ENCODE measurements at regions not wholly inside any gene's neighbourhood (a gene's known extent, or its start where the extent isn't known, plus 50 kb on each side); places are given as distances from the start of the nearest gene placed in this dataset.

DNA sequence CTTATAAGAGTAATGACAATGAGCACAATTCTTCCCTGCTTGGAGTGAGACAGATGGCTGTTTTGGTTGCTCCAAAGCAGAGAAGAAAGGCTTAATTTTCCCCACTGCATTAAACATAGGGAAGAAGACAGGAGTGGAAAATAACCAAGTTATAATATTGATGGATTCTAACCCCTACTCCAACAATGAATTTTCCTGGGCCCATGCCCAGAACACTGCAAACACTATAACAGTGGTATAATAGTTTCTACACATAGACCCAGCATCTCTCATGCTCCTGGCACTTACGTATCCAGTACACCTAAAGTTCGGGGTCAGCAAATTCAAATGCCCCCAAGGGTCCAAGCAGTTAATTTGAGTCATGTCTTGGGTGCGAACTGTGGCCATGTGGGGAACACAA lies 613.4 kb downstream of the PLCL1 start:
- Histone ChIP-seq H3K4me1 (ENCODE audit: low read length) (no peaks in the 10 kb centered on the region), H3K9me3 (replicated peaks; ENCODE audit: insufficient read depth, low read length) (no peaks in the 10 kb centered on the region), H4K20me1 (ENCODE audit: insufficient read depth, low read length) (no peaks in the 10 kb centered on the region), H3K9me2 (replicated peaks; ENCODE audit: insufficient read depth, low read length) (no peaks in the 10 kb centered on the region), H3K27me3 (replicated peaks; ENCODE audit: insufficient read depth, low read length) (no peaks in the 10 kb centered on the region), H2AFZ (ENCODE audit: low read length) (no peak overlapping the region), H3K4me2 (ENCODE audit: low read depth, low read length) (no peak overlapping the region), H3K4me3 (ENCODE audit: low read length) (no peak overlapping the region), H3K27ac (ENCODE audit: low read length) (no peak overlapping the region), H3K36me3 (replicated peaks; ENCODE audit: insufficient read depth, low read length) (no peaks in the 10 kb centered on the region), H3F3A (ENCODE audit: insufficient read depth, low read length) (no peaks in the 10 kb centered on the region), H3K79me2 (ENCODE audit: low read length) (no peaks in the 10 kb centered on the region), H3K9ac (ENCODE audit: low read length) (no peak overlapping the region)
- no peak for TF ChIP-seq EZH2phosphoT487 (IDR thresholded peaks at IDR 0.05; ENCODE audit: low read length)
- no peak for TF ChIP-seq EZH2 (optimal IDR thresholded peaks at IDR 0.05; ENCODE audit: low read depth, low read length)
- TF ChIP-seq, protein P1, sequence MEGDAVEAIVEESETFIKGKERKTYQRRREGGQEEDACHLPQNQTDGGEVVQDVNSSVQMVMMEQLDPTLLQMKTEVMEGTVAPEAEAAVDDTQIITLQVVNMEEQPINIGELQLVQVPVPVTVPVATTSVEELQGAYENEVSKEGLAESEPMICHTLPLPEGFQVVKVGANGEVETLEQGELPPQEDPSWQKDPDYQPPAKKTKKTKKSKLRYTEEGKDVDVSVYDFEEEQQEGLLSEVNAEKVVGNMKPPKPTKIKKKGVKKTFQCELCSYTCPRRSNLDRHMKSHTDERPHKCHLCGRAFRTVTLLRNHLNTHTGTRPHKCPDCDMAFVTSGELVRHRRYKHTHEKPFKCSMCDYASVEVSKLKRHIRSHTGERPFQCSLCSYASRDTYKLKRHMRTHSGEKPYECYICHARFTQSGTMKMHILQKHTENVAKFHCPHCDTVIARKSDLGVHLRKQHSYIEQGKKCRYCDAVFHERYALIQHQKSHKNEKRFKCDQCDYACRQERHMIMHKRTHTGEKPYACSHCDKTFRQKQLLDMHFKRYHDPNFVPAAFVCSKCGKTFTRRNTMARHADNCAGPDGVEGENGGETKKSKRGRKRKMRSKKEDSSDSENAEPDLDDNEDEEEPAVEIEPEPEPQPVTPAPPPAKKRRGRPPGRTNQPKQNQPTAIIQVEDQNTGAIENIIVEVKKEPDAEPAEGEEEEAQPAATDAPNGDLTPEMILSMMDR (IDR thresholded peaks at IDR 0.05; ENCODE audit: low read length): no peak
- no peak for DNase-seq

DNA sequence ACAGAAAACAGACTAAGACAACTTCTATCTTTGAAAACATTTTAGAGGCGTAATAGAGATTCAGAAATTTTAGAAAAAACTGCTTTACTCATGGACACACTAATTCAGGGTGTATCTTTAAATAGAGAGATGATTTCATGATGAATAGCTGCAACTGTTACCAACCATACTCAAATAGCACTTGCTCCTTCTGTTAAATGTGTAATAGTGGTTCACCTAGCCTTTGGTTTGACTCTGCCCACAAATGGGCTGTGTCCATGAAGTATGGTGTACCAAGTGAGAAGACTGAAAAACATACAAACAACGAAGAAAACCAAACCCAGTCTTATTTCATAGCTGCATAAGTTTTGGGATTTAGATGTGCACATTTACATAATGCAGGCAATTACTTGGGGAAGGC lies 610.6 kb downstream of the PLCL1 start:
- DNase-seq: no peak
- no peaks in the 10 kb centered on the region for H3K4me1 ChIP-seq (ENCODE audit: low read length)
- H3F3A ChIP-seq (ENCODE audit: insufficient read depth, low read length): no peaks in the 10 kb centered on the region
- no peaks in the 10 kb centered on the region for H3K79me2 ChIP-seq (ENCODE audit: low read length)
- no peak overlapping the region for H3K9ac ChIP-seq (ENCODE audit: low read length)
- H3K4me3 ChIP-seq (ENCODE audit: low read length): no peak overlapping the region
- H3K36me3 ChIP-seq (replicated peaks; ENCODE audit: insufficient read depth, low read length): no peaks in the 10 kb centered on the region
- H3K27me3 ChIP-seq (replicated peaks; ENCODE audit: insufficient read depth, low read length): no peaks in the 10 kb centered on the region
- H3K27ac ChIP-seq (ENCODE audit: low read length): no peak overlapping the region
- TF ChIP-seq EZH2phosphoT487 (IDR thresholded peaks at IDR 0.05; ENCODE audit: low read length) (no peak), EZH2 (optimal IDR thresholded peaks at IDR 0.05; ENCODE audit: low read depth, low read length) (no peak)
- TF ChIP-seq, protein P1 (IDR thresholded peaks at IDR 0.05; ENCODE audit: low read length): no peak
- no peaks in the 10 kb centered on the region for H3K9me3 ChIP-seq (replicated peaks; ENCODE audit: insufficient read depth, low read length)
- H4K20me1 ChIP-seq (ENCODE audit: insufficient read depth, low read length): no peaks in the 10 kb centered on the region
- no peaks in the 10 kb centered on the region for H3K9me2 ChIP-seq (replicated peaks; ENCODE audit: insufficient read depth, low read length)
- H2AFZ ChIP-seq (ENCODE audit: low read length): no peak overlapping the region
- no peak overlapping the region for H3K4me2 ChIP-seq (ENCODE audit: low read depth, low read length)

DNA sequence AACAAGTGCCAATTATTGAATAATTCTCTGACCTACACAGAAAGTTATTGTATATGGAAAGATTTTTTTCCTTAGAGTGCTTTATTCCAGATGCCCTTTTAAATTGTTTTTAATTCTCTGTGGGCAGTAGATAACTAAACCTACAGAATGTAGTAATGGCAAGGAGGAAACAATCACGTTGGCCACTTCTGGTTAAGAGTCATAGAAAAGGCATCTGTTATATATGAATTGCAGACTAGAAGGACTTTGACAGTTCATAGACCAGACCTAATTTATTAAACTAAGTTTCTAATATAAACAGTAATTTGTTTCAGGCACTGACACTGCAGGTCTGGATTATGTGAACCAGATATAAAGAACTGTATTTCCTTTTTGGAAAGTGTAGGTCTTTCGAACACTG lies 607.5 kb downstream of the PLCL1 start:
- Histone ChIP-seq H2AFZ (ENCODE audit: low read length) (no peak overlapping the region), H3K79me2 (ENCODE audit: low read length) (no peaks in the 10 kb centered on the region), H4K20me1 (ENCODE audit: insufficient read depth, low read length) (no peaks in the 10 kb centered on the region), H3K9me2 (replicated peaks; ENCODE audit: insufficient read depth, low read length) (no peaks in the 10 kb centered on the region), H3K4me2 (ENCODE audit: low read depth, low read length) (no peak overlapping the region), H3K9ac (ENCODE audit: low read length) (no peak overlapping the region), H3F3A (ENCODE audit: insufficient read depth, low read length) (no peaks in the 10 kb centered on the region), H3K36me3 (replicated peaks; ENCODE audit: insufficient read depth, low read length) (no peaks in the 10 kb centered on the region), H3K27me3 (replicated peaks; ENCODE audit: insufficient read depth, low read length) (no peaks in the 10 kb centered on the region), H3K9me3 (replicated peaks; ENCODE audit: insufficient read depth, low read length) (no peaks in the 10 kb centered on the region), H3K27ac (ENCODE audit: low read length) (no peak overlapping the region), H3K4me3 (ENCODE audit: low read length) (no peak overlapping the region), H3K4me1 (ENCODE audit: low read length) (no peaks in the 10 kb centered on the region)
- DNase-seq: no peak
- TF ChIP-seq EZH2phosphoT487 (IDR thresholded peaks at IDR 0.05; ENCODE audit: low read length) (no peak), EZH2 (optimal IDR thresholded peaks at IDR 0.05; ENCODE audit: low read depth, low read length) (no peak)
- TF ChIP-seq, protein P1 (IDR thresholded peaks at IDR 0.05; ENCODE audit: low read length): no peak
